GM10248 (cell line): ENCODE measurements at regions not wholly inside any gene's neighbourhood (a gene's known extent, or its start where the extent isn't known, plus 50 kb on each side); places are given as distances from the start of the nearest gene placed in this dataset.

Experiments
- CTCF ChIA-PET: fragments of 300-600 bp; sonication (Branson Sonifier 250); formaldehyde crosslinking; extraction: SDS; loops from one replicate; lab custom pipeline; 2021; ENCODE audit warnings: antibody characterized with exemption; lab: Yijun Ruan, JAX
- POLR2A ChIA-PET: fragments of 350-650 bp; sonication (Branson Sonifier 250); formaldehyde crosslinking; extraction: SDS; loops from one replicate; lab custom pipeline; 2020; ENCODE audit warnings: antibody characterized with exemption; lab: Yijun Ruan, JAX
- DNase-seq: peaks from one replicate; pipeline ENCODE4 v3.0.0; 2012; ENCODE audit errors: extremely low spot score
- TF ChIP-seq, protein P1 (sequence below): IDR thresholded peaks from 2 replicates; pipeline ENCODE4 v1.5.1; 2012; ENCODE audit warnings: mild to moderate bottlenecking, low read depth; ENCODE audit errors: extremely low read depth, missing control alignments, control extremely low read depth

GRCh38 chr13:22099585-22099984 lies 428.7 kb downstream of the FGF9 start:
- POLR2A ChIA-PET, result no interaction called here
- no peak for DNase-seq
- TF ChIP-seq, protein P1, sequence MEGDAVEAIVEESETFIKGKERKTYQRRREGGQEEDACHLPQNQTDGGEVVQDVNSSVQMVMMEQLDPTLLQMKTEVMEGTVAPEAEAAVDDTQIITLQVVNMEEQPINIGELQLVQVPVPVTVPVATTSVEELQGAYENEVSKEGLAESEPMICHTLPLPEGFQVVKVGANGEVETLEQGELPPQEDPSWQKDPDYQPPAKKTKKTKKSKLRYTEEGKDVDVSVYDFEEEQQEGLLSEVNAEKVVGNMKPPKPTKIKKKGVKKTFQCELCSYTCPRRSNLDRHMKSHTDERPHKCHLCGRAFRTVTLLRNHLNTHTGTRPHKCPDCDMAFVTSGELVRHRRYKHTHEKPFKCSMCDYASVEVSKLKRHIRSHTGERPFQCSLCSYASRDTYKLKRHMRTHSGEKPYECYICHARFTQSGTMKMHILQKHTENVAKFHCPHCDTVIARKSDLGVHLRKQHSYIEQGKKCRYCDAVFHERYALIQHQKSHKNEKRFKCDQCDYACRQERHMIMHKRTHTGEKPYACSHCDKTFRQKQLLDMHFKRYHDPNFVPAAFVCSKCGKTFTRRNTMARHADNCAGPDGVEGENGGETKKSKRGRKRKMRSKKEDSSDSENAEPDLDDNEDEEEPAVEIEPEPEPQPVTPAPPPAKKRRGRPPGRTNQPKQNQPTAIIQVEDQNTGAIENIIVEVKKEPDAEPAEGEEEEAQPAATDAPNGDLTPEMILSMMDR, result no peak
- CTCF ChIA-PET, result interaction anchor here (0.9 to 1.7 kb wide), 4 partner anchors 9 to 18 kb away, joined by 3 to 4 read pairs (median 3); no protein-coding TSS in a partner anchor

- DNase-seq, result no peak
- CTCF ChIA-PET, result interaction anchor here (1.0 to 1.8 kb wide), 4 partner anchors 8 to 34 kb away, joined by 3 to 5 read pairs (median 4); no protein-coding TSS in a partner anchor
- POLR2A ChIA-PET, result no interaction called here
Observed at GRCh38 chr13:22102271-22102670, 431.4 kb downstream of the FGF9 start.

DNA sequence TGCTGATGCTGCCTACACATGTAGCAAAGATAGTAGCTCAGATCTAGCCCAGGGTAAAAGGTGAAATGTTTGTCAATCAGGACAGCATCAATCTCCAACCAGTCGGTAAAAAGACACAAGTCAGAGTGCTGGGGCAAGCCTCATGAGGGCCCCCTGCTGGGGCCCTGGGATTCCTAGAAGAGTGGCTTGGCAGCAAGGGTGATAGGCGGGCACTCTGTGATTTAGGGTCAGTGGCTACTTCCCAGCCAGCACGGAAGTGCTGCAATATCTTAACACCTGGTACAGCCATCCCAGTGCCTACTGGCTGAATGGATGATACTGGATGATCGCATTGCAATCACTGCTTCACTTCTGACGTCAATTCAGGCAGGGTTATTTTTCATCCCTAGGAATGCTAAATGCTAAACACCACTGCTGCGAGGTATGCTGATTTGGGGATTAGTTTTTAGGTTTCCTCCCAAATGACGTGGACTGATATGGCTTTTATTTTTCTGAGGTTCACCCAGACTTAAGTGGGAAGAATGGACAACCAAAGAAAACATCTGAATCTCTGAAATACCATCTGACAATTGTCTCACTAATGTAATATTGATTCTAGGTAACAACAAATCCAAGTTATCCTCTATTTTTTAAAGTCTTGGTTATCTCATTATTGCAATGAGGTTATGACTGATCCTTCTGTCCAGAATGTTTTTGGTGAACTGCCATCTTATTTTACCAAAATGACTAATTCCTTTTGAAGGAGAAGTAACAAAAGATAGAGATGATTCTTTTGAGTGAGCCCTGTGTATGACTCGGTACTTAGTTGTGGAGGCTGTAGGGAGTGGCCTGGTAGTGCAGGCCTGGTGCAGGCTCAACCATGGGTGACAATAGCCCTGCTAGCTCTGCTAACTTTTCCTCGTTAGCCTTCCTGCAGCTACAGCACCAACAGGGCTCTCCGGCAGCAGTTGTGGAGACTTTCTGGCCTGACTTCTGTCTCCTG lies 432.5 kb downstream of the FGF9 start:
- TF ChIP-seq, protein P1, result peak; percentile 6
- ChIA-PET POLR2A (no interaction called here), CTCF (interaction anchor here (1.4 kb wide), 1 partner anchor 35 kb away, joined by 3 read pairs; no protein-coding TSS in a partner anchor)
- no peak for DNase-seq

More at GRCh38 chr13:22102271-22102670, 431.4 kb downstream of the FGF9 start:
- TF ChIP-seq, protein P1, result no peak

GRCh38 chr13:22106058-22106457 lies 435.2 kb downstream of the FGF9 start:
- DNase-seq, result no peak
- TF ChIP-seq, protein P1, result no peak
- ChIA-PET CTCF (no interaction called here), POLR2A (no interaction called here)

- ChIA-PET CTCF (interaction anchor here (1.2 to 3.0 kb wide), 3 partner anchors 12 to 21 kb away, joined by 4 to 11 read pairs (median 8); no protein-coding TSS in a partner anchor), POLR2A (no interaction called here)
- no peak for DNase-seq
- TF ChIP-seq, protein P1, result no peak
Observed at GRCh38 chr13:22107549-22107948, 436.7 kb downstream of the FGF9 start.

DNA sequence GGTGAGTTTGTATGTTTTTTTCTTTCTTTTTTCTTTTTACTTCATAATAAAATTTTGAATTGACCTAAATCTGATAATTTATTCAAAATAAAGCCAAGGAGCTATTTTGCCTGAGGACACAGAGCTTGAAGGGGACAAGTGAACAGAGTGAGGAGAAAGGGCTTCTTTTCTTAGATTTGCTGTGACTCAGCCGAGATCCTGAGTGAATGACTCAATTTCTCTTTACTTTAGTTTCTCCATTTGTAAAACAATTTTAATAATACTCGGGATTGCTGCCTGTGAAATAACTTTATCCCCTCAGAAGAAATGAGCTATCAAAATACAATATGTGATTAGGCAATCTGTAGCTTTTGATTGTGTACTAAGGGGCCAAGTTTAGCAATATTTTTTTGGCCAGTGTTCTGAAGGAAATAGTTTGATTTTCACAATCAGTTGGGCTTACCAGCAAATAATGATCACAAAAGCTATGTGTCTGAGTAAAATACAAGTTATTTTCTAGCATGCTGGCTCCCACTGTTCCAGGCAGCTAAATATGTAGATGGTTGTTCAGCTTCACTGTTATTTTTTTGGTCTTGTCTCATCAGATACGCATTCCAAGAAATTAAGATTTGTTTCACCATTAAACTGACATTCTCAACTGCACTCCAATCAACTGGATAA lies 437.5 kb downstream of the FGF9 start:
- DNase-seq, result no peak
- TF ChIP-seq, protein P1, result no peak
- POLR2A ChIA-PET, result no interaction called here
- CTCF ChIA-PET, result interaction anchor here (0.8 to 3.0 kb wide), 5 partner anchors 9 to 35 kb away, joined by 3 to 11 read pairs (median 4); no protein-coding TSS in a partner anchor
